ENCODE measurements at regions not wholly inside any gene's neighbourhood (a gene's known extent, or its start where the extent isn't known, plus 50 kb on each side); places are given as distances from the start of the nearest gene placed in this dataset.

DNA sequence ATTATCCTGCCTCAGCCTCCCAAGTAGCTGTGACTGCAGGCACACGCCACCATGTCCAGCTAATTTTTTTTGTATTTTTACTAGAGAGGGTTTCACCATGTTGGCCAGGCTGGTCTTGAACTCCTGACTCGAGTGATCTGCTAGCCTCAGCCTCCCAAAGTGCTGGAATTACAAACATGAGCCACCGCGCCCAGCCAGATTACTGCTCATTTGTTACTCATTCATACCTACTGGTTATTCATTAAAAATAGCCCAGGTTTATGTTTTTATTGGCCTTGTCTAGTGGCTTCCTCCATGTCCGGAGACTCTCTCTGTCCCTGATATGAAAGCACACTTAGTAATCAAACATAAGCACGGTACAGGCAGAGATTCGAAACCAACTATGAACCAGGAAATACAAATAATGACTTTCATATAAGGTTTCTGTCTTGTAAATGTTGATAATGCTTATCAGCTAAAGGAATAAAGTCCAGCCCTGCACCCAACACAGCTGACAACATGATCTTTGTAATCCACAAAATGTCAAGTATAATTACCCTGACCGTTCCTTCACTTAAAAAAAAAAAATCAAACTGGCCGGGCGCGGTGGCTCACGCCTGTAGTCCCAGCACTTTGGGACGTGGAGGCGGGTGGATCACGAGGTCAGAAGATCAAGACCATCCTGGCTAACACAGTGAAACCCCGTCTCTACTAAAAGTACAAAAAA, 50.4 kb upstream of the CXADR start:
- in situ Hi-C loops (cut with MboI; ENCODE audit: low sequenced_read_pairs in 4 of 4) = no loop called here
- Histone ChIP-seq H3K27ac (no peak overlapping the region), H3K4me1 (peaks cover 0 to 5% of the 10 kb centered on the region in 2 donors), H3K36me3 (no peaks in the 10 kb centered on the region), H3K27me3 (no peaks in the 10 kb centered on the region), H3K9me3 (no peaks in the 10 kb centered on the region), H3K4me3 (no peak overlapping the region)
- intact Hi-C loops (cut with DNase I; ENCODE audit: low total_unique reads) = no loop called here
- DNase-seq = no peak
- no peak for ATAC-seq
- no peak for TF ChIP-seq POLR2A (IDR thresholded peaks at IDR 0.05)
- TF ChIP-seq, protein P1, sequence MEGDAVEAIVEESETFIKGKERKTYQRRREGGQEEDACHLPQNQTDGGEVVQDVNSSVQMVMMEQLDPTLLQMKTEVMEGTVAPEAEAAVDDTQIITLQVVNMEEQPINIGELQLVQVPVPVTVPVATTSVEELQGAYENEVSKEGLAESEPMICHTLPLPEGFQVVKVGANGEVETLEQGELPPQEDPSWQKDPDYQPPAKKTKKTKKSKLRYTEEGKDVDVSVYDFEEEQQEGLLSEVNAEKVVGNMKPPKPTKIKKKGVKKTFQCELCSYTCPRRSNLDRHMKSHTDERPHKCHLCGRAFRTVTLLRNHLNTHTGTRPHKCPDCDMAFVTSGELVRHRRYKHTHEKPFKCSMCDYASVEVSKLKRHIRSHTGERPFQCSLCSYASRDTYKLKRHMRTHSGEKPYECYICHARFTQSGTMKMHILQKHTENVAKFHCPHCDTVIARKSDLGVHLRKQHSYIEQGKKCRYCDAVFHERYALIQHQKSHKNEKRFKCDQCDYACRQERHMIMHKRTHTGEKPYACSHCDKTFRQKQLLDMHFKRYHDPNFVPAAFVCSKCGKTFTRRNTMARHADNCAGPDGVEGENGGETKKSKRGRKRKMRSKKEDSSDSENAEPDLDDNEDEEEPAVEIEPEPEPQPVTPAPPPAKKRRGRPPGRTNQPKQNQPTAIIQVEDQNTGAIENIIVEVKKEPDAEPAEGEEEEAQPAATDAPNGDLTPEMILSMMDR (IDR thresholded peaks at IDR 0.05 in 4 of 5, conservative IDR thresholded peaks at IDR 0.05 in 1 of 5) = no peak

MicroRNAs in the stretch of these regions (microRNA counts, 767-probe panel; counts per million panel counts)
- microRNA hsa-let-7c = 8,234 to 9,251 counts per million in 2 donors
- microRNA hsa-miR-99a-5p = 9,475 to 10,015 counts per million in 2 donors

Small RNA genes in the stretch of these regions (microRNA-seq; reads per million reads assigned to microRNA genes)
- gene MIR125B2 (ENCODE audit: borderline replicate concordance in 2 of 2) (323 to 336 reads per million in 2 donors), gene MIR99A (ENCODE audit: borderline replicate concordance in 2 of 2) (25,960 to 36,091 reads per million in 2 donors), gene MIRLET7C (ENCODE audit: borderline replicate concordance in 2 of 2) (6,586 to 6,743 reads per million in 2 donors)

Data from gastrocnemius medialis (tissue), 4 donors.